Vagina (tissue), 2 donors: ENCODE measurements at regions not wholly inside any gene's neighbourhood (a gene's known extent, or its start where the extent isn't known, plus 50 kb on each side); places are given as distances from the start of the nearest gene placed in this dataset.

Experiments
- POLR2A ChIP-seq, 2 donors: fragments of 450-650 bp; IDR thresholded peaks; one replicate each; pipeline ENCODE4 v1.6.1; 2017; ENCODE audit warnings: antibody characterized with exemption in 2 of 2, mild to moderate bottlenecking in 2 of 2, moderate library complexity in 2 of 2
- POLR2AphosphoS5 ChIP-seq, 2 donors: sonication (generic); formaldehyde crosslinking; IDR thresholded peaks; one replicate each; pipeline ENCODE4 v1.9.0; 2017; ENCODE audit warnings: antibody characterized with exemption in 2 of 2, mild to moderate bottlenecking in 2 of 2, low read depth in 1 of 2; ENCODE audit not compliant: insufficient read depth in 1 of 2
- TF ChIP-seq, protein P1 (sequence below), 3 experiments: fragments of 450-650 bp in 2 of 3; fragments of 200-600 bp in 1 of 3; sonication (generic) in 1 of 3; IDR thresholded peaks; one replicate each; pipeline ENCODE4 v1.5.1; 2017 to 2019; ENCODE audit warnings: antibody characterized with exemption in 3 of 3, mild to moderate bottlenecking in 2 of 3, moderate library complexity in 2 of 3

- TF ChIP-seq, protein P1, sequence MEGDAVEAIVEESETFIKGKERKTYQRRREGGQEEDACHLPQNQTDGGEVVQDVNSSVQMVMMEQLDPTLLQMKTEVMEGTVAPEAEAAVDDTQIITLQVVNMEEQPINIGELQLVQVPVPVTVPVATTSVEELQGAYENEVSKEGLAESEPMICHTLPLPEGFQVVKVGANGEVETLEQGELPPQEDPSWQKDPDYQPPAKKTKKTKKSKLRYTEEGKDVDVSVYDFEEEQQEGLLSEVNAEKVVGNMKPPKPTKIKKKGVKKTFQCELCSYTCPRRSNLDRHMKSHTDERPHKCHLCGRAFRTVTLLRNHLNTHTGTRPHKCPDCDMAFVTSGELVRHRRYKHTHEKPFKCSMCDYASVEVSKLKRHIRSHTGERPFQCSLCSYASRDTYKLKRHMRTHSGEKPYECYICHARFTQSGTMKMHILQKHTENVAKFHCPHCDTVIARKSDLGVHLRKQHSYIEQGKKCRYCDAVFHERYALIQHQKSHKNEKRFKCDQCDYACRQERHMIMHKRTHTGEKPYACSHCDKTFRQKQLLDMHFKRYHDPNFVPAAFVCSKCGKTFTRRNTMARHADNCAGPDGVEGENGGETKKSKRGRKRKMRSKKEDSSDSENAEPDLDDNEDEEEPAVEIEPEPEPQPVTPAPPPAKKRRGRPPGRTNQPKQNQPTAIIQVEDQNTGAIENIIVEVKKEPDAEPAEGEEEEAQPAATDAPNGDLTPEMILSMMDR (IDR thresholded peaks at IDR 0.05), result no peak
- no peak for TF ChIP-seq POLR2A (IDR thresholded peaks at IDR 0.05)
- no peak for TF ChIP-seq POLR2AphosphoS5 (IDR thresholded peaks at IDR 0.05; ENCODE audit: insufficient read depth in 1 of 2, low read depth in 1 of 2)
Measured at GRCh38 chr5:58181578-58182286, 278.2 kb downstream of the PLK2 start.
